ENCODE measurements at regions not wholly inside any gene's neighbourhood (a gene's known extent, or its start where the extent isn't known, plus 50 kb on each side); places are given as distances from the start of the nearest gene placed in this dataset.

DNA sequence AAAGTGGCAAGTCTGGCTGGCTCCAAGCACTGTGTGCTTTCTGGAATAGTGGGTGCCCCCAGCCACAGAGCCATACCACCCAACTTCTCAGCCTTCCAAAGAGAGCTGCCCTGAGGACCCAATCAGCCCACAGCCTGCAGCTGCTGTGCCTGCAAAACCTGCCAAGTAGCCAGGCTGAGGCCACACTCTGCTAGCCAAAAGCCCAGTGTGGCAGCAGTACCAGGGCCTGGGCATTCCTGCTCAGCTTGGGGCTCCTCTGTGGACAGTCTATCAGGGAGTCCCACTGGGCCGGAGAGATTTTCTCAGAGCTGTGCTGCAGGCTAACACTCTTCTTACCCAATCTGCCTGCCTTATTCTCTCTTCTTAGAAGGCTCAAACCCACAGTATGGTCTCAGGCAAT lies 136.5 kb downstream of the TPRA1 start:
- no peak for TF ChIP-seq CTCF (conservative IDR thresholded peaks at IDR 0.05; ENCODE audit: low read depth, low read length)
- TF ChIP-seq RCOR1 (IDR thresholded peaks at IDR 0.05; ENCODE audit: insufficient replicate concordance, low read length): no peak
- TF ChIP-seq SMC3 (IDR thresholded peaks at IDR 0.05; ENCODE audit: low read depth, low read length): no peak
- no peak for TF ChIP-seq CEBPB (IDR thresholded peaks at IDR 0.05; ENCODE audit: low read depth, low read length)
- no peak for TF ChIP-seq MAZ (IDR thresholded peaks at IDR 0.05; ENCODE audit: borderline replicate concordance, low read depth, low read length)
- no peak for TF ChIP-seq POLR2A (IDR thresholded peaks at IDR 0.05; ENCODE audit: low read depth, low read length)
- no peak for TF ChIP-seq USF2 (IDR thresholded peaks at IDR 0.05; ENCODE audit: low read depth, low read length)
- TF ChIP-seq RFX5 (IDR thresholded peaks at IDR 0.05; ENCODE audit: low read depth, low read length): no peak
- TF ChIP-seq ELK1 (IDR thresholded peaks at IDR 0.05; ENCODE audit: borderline replicate concordance, low read depth, low read length): no peak
- no peak for TF ChIP-seq FOS (IDR thresholded peaks at IDR 0.05; ENCODE audit: low read depth, low read length)
- no peak for TF ChIP-seq RAD21 (IDR thresholded peaks at IDR 0.05; ENCODE audit: low read length)

Measured in IMR-90 (cell line).